Activated CD4-positive, alpha-beta T cell treated with anti-CD3 and anti-CD28 coated beads, Interleukin-2, amount 10 ng/mL, durations not matched to agents 7 days and 5 days (primary cell): ENCODE measurements at regions not wholly inside any gene's neighbourhood (a gene's known extent, or its start where the extent isn't known, plus 50 kb on each side); places are given as distances from the start of the nearest gene placed in this dataset.
"Not testable (repeated sequence)": the region's sequence is repeated elsewhere in the genome, so short reads cannot be mapped to it uniquely, and the experiment has no call there.

Source experiments
- CTCF ChIA-PET: fragments of 350-600 bp; sonication (Branson Sonifier 250); formaldehyde crosslinking; loops from one replicate; lab custom pipeline; 2021; ENCODE audit warnings: antibody characterized with exemption; lab: Charles Lee
- POLR2A ChIA-PET: fragments of 350-600 bp; sonication (Branson Sonifier 250); formaldehyde crosslinking; loops from one replicate; lab custom pipeline; 2021; ENCODE audit warnings: antibody characterized with exemption; lab: Charles Lee
- DNase-seq: peaks from one replicate; pipeline ENCODE4 v3.0.0-alpha.2; 2020
- H3K27ac Mint-ChIP-seq: one replicate; pipeline ENCODE4 v1.8.0; 2021; ENCODE audit warnings: mild to moderate bottlenecking, moderate library complexity, mixed read lengths
- H3K27me3 Mint-ChIP-seq: one replicate; pipeline ENCODE4 v1.8.0; 2021; ENCODE audit warnings: mixed read lengths
- H3K36me3 Mint-ChIP-seq: one replicate; pipeline ENCODE4 v1.8.0; 2021; ENCODE audit warnings: low read depth, mixed read lengths
- H3K4me1 Mint-ChIP-seq: one replicate; pipeline ENCODE4 v1.8.0; 2021; ENCODE audit warnings: mixed read lengths
- H3K4me3 Mint-ChIP-seq: one replicate; pipeline ENCODE4 v1.8.0; 2021; ENCODE audit warnings: mild to moderate bottlenecking, moderate library complexity, mixed read lengths
- H3K9me3 Mint-ChIP-seq: one replicate; pipeline ENCODE4 v1.8.0; 2021; ENCODE audit warnings: mixed read lengths

DNA sequence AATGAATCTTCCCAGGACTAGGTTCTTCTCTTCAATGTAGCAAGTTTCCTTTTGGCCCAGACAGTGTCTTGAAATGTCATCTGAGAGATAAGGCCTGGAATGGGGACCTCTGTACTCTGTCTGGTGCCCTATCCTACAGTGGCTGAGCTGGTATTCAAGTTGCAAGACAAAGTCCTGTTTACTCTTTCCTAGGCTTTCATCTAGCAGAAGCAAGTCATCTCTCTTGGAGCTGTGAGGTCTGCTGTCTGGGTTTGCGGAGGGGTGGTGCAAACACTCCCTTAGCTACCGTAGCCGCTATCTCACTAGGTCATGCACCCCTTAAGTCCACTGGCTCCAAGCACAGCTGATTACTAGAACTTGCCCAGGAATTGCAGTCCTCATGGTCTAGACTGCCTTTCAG lies 149.7 kb upstream of the SLC16A7 start:
- H3K27me3 Mint-ChIP-seq: peaks cover 3% of the 10 kb centered on the region
- ChIA-PET POLR2A (no interaction called here), CTCF (no interaction called here)
- H3K36me3 Mint-ChIP-seq: no peaks in the 10 kb centered on the region
- H3K27ac Mint-ChIP-seq: no peak overlapping the region
- DNase-seq: no peak
- H3K4me3 Mint-ChIP-seq: no peak overlapping the region
- H3K9me3 Mint-ChIP-seq: peaks cover 14% of the 10 kb centered on the region
- H3K4me1 Mint-ChIP-seq: no peaks in the 10 kb centered on the region

DNA sequence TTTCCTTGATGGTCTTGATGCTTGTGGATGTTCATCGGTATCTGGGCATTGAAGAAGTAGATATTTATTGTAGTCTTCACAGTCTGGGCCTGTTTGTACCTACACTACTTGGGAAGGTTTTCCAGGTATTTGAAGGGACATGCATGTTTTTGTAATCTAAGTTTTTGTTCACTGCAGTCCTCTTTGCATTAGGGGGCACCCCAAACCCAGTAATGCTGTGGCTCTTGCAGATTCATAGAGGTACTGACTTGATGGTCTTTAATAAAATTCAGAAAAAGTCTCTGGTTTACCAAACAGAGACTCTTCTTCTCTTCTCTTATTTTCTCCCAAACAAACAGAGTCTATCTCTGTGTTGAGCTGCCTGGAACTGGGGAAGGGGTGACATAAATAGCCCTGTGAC lies 150.9 kb upstream of the SLC16A7 start:
- Mint-ChIP-seq H3K4me3 (no peak overlapping the region), H3K4me1 (no peaks in the 10 kb centered on the region), H3K27ac (no peak overlapping the region), H3K27me3 (peaks cover 3% of the 10 kb centered on the region), H3K9me3 (peaks cover 21% of the 10 kb centered on the region), H3K36me3 (no peaks in the 10 kb centered on the region)
- POLR2A ChIA-PET: no interaction called here
- CTCF ChIA-PET: no interaction called here
- peak; percentile 15 for DNase-seq

GRCh38 chr12:59432057-59432456 lies 163.8 kb upstream of the SLC16A7 start:
- Mint-ChIP-seq H3K27ac (no peak overlapping the region), H3K4me3 (no peak overlapping the region), H3K36me3 (no peaks in the 10 kb centered on the region), H3K9me3 (no peaks in the 10 kb centered on the region), H3K4me1 (no peaks in the 10 kb centered on the region), H3K27me3 (no peaks in the 10 kb centered on the region)
- no peak for DNase-seq
- POLR2A ChIA-PET: no interaction called here
- CTCF ChIA-PET: no interaction called here

DNA sequence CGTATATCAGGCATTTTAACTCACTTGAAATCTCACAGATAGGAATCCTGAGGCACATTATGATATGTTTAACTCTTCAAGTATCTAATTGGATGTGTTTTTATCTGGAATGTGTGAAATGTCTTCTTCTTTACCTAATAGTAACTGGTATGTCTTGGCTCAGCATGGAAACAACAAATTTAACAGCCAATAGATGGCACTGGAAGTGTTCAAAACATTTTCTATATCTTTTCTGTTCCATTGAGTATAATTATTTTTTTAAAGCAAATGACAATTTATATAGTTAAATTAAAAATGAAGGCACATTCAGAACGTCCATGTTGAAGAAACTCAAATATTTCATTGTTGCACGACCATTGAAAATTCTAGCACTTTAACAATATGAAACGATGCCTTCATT lies 164.6 kb upstream of the SLC16A7 start:
- H3K4me3 Mint-ChIP-seq: no peak overlapping the region
- no peak for DNase-seq
- no peak overlapping the region for H3K27ac Mint-ChIP-seq
- POLR2A ChIA-PET: no interaction called here
- no peaks in the 10 kb centered on the region for H3K36me3 Mint-ChIP-seq
- H3K9me3 Mint-ChIP-seq: no peaks in the 10 kb centered on the region
- no peaks in the 10 kb centered on the region for H3K27me3 Mint-ChIP-seq
- no peaks in the 10 kb centered on the region for H3K4me1 Mint-ChIP-seq
- CTCF ChIA-PET: no interaction called here

DNA sequence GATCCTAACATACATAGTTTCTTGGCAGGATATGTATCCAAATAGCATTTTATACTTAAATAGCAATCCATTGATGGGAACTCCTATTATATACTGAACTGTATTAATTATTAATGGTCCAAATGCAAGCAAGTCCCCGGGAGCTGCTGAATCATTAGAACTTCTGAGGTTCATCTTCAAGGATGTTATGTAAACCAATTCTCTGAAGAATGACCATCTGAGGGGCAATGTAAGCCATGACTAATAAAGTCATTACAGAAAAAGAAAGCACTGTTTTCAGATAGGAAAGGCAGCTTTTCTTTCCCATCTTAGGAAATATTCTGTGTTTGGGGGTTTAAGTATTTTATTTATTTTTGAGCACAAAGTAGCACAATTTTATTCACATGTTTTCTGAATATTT lies 166.1 kb upstream of the SLC16A7 start:
- POLR2A ChIA-PET: no interaction called here
- CTCF ChIA-PET: no interaction called here

DNA sequence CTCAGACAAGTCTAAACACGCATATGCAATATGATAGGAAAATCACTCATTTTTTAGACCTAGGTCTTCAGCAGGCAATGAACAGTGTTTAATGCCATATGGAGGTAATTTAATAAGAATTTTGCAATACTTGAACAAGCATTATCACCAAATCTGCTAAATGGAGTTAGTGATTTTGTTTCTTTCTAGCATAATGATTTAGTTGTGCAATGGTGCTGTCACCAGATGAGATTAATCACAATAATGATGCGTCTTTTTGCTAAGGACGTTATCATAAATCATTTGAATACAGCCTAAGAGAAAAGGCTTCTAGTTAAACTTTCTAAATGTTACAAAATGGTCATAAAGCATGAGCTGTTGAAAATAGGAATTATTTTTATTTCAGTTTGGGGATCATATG lies 170.0 kb upstream of the SLC16A7 start:
- no peak for DNase-seq
- H3K4me1 Mint-ChIP-seq: no peaks in the 10 kb centered on the region
- no peak overlapping the region for H3K4me3 Mint-ChIP-seq
- POLR2A ChIA-PET: no interaction called here
- H3K36me3 Mint-ChIP-seq: no peaks in the 10 kb centered on the region
- peaks cover 2% of the 10 kb centered on the region for H3K27me3 Mint-ChIP-seq
- CTCF ChIA-PET: interaction anchor here (1.1 kb wide), 1 partner anchor 22 kb away, joined by 3 read pairs; no protein-coding TSS in a partner anchor
- H3K9me3 Mint-ChIP-seq: no peaks in the 10 kb centered on the region
- no peak overlapping the region for H3K27ac Mint-ChIP-seq

More for the DNA sequence above, 166.1 kb upstream of the SLC16A7 start:
- no peaks in the 10 kb centered on the region for H3K27me3 Mint-ChIP-seq
- H3K4me3 Mint-ChIP-seq: no peak overlapping the region
- H3K4me1 Mint-ChIP-seq: no peaks in the 10 kb centered on the region
- H3K27ac Mint-ChIP-seq: no peak overlapping the region
- H3K36me3 Mint-ChIP-seq: no peaks in the 10 kb centered on the region
- H3K9me3 Mint-ChIP-seq: no peaks in the 10 kb centered on the region
- no peak for DNase-seq

- H3K36me3 Mint-ChIP-seq, H3K27me3 Mint-ChIP-seq, H3K9me3 Mint-ChIP-seq, POLR2A ChIA-PET, DNase-seq, H3K27ac Mint-ChIP-seq, H3K4me3 Mint-ChIP-seq, CTCF ChIA-PET, H3K4me1 Mint-ChIP-seq: not testable (repeated sequence)
These were observed 171.2 kb upstream of the SLC16A7 start for GRCh38 chr12:59424666-59425065.

DNA sequence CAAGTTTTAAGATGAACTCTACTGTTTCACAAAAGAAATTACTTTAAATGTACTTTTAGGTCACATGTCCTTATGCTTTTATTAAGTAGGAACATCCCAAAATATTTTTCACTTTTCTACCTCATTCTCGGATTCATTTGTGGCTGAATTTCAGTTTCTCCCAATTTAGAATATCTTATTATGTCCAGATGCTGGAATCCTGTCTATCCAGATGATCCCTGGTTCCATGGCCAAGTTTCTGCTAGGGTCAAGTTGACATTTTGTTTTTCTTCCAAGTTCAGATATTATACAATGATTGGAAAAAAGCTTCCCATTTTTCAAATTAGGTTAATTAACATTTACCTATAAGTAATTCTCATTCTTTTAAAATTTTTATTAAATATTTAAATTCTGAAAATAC lies 181.8 kb upstream of the SLC16A7 start:
- no peaks in the 10 kb centered on the region for H3K9me3 Mint-ChIP-seq
- ChIA-PET POLR2A (no interaction called here), CTCF (no interaction called here)
- H3K27ac Mint-ChIP-seq: no peak overlapping the region
- no peaks in the 10 kb centered on the region for H3K4me1 Mint-ChIP-seq
- H3K4me3 Mint-ChIP-seq: no peak overlapping the region
- no peak for DNase-seq
- no peaks in the 10 kb centered on the region for H3K36me3 Mint-ChIP-seq
- H3K27me3 Mint-ChIP-seq: peaks cover 2% of the 10 kb centered on the region

DNA sequence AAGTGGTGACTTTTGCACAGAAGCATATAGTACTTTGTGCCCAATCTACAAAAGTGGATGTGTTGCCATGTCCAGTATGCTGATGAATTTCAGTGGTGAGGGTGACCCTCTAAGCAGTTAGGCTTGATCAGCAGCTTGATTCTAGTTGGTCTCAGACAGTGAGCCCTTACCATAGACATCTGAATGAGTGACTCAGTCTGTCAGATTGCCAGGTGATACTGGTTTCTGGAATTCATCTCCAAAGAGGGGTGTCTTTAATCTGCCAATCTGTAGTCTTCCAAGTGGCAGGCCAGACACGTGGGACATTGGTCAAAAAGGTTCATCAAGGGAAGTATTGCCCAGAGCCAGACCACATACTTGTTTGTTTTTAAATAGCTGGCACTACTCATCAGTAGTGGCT lies 187.4 kb upstream of the SLC16A7 start:
- ChIA-PET CTCF (no interaction called here), POLR2A (no interaction called here)
- Mint-ChIP-seq H3K9me3 (no peaks in the 10 kb centered on the region), H3K27me3 (no peaks in the 10 kb centered on the region), H3K4me3 (no peak overlapping the region), H3K36me3 (no peaks in the 10 kb centered on the region), H3K27ac (no peak overlapping the region), H3K4me1 (peaks cover 3% of the 10 kb centered on the region)
- no peak for DNase-seq

DNA sequence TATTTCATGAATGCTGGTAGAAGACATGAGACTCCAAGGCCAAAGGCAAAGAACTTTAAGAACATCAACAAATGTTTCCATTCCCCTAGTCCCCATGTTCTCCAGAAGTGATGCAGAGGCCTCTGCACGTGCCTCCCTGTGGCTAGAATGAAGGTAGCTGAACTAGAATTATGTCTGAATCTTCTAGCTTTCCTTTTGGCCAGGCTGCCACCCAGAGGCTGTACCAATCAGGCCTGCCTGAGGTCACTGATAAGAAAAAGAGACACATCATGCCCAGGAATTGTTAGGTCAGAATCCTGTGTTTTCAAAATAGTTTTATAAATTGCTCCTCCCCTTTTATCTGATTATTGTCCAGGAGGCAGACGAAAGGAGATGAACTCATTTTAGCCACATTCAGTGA lies 188.0 kb upstream of the SLC16A7 start:
- Mint-ChIP-seq H3K4me3 (no peak overlapping the region), H3K27ac (no peak overlapping the region), H3K9me3 (no peaks in the 10 kb centered on the region), H3K36me3 (no peaks in the 10 kb centered on the region), H3K4me1 (peaks cover 3% of the 10 kb centered on the region), H3K27me3 (no peaks in the 10 kb centered on the region)
- ChIA-PET CTCF (no interaction called here), POLR2A (no interaction called here)
- no peak for DNase-seq

DNA sequence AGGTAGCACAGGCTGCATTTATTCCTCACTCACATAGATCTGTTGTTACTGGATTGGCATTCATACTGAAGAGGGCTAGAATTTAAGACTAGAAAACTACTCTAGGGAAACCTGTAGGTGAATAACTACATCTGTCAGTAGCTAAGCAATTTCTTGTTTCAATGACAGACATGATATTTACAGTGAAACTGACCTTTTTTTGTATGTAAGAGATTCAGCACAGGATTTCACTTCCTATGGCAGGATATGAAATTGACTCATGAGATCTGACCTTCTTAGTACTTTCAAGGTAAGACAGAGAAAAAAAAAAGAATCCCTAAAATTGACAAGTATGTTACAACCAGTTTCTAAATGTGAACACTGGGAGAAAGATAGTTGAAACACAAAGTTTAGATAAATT lies 189.8 kb upstream of the SLC16A7 start:
- ChIA-PET CTCF (no interaction called here), POLR2A (no interaction called here)
- DNase-seq: no peak
- Mint-ChIP-seq H3K27me3 (no peaks in the 10 kb centered on the region), H3K27ac (no peak overlapping the region), H3K4me3 (no peak overlapping the region), H3K36me3 (no peaks in the 10 kb centered on the region), H3K4me1 (peaks cover 3% of the 10 kb centered on the region), H3K9me3 (no peaks in the 10 kb centered on the region)

GRCh38 chr12:59404109-59404650 lies 191.6 kb upstream of the SLC16A7 start:
- Mint-ChIP-seq H3K36me3 (no peaks in the 10 kb centered on the region), H3K4me1 (peaks cover 3% of the 10 kb centered on the region), H3K4me3 (no peak overlapping the region), H3K27ac (no peak overlapping the region), H3K9me3 (no peaks in the 10 kb centered on the region), H3K27me3 (no peaks in the 10 kb centered on the region)
- DNase-seq: no peak
- ChIA-PET POLR2A (interaction anchor here (0.6 kb wide), 1 partner anchor 485 kb away, joined by 3 read pairs; no protein-coding TSS in a partner anchor), CTCF (interaction anchor here (0.8 kb wide), 1 partner anchor 22 kb away, joined by 3 read pairs; no protein-coding TSS in a partner anchor)

DNA sequence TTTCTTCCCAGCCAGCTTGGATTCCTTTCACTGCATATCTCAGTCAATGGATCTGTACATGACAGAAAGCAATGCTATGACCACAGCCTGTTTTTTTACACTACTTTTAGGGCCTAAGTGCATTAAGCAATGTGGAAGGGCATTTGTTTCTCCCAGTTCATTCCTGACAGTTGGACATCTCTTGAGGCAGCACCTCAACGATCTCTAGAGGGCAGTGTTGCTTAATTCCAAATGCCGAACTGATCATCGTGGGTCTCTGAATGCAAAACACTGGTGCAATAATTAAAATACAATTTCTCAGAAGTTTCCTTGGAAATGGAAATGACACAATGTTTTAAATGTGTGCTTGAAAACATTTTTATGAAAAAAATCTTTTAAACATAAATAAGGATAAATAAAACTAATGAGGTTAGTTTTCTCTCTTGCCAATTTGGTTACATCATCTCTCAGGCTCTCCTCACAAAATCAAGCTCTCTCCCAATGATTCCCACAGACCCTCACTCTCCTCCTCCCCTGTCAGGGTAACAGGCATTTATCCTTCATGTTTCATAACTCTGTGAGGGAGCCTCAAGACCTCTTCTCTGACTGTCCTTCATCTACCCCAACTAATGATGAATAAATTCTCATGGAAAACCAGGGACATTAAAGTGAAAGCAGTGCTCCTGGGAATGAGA lies 192.4 kb upstream of the SLC16A7 start:
- H3K27ac Mint-ChIP-seq: no peak overlapping the region
- DNase-seq: peak; percentile 59
- H3K36me3 Mint-ChIP-seq: no peaks in the 10 kb centered on the region
- ChIA-PET POLR2A (interaction anchor here (0.5 to 0.6 kb wide), 2 partner anchors 25 to 486 kb away, joined by 3 read pairs; no protein-coding TSS in a partner anchor), CTCF (interaction anchor here (0.8 kb wide), 1 partner anchor 23 kb away, joined by 3 read pairs; no protein-coding TSS in a partner anchor)
- H3K4me3 Mint-ChIP-seq: no peak overlapping the region
- no peaks in the 10 kb centered on the region for H3K27me3 Mint-ChIP-seq
- peaks cover 3% of the 10 kb centered on the region for H3K4me1 Mint-ChIP-seq
- H3K9me3 Mint-ChIP-seq: no peaks in the 10 kb centered on the region

GRCh38 chr12:59401862-59402261 lies 194.0 kb upstream of the SLC16A7 start:
- Mint-ChIP-seq H3K27ac (no peak overlapping the region), H3K9me3 (no peaks in the 10 kb centered on the region), H3K27me3 (no peaks in the 10 kb centered on the region), H3K36me3 (no peaks in the 10 kb centered on the region), H3K4me3 (no peak overlapping the region), H3K4me1 (peaks cover 3% of the 10 kb centered on the region)
- POLR2A ChIA-PET: no interaction called here
- CTCF ChIA-PET: no interaction called here
- no peak for DNase-seq
